Left renal cortex interstitium (tissue), 4 donors: ENCODE measurements at regions not wholly inside any gene's neighbourhood (a gene's known extent, or its start where the extent isn't known, plus 50 kb on each side); places are given as distances from the start of the nearest gene placed in this dataset.

Source experiments
- DNase-seq, 4 donors: peaks; one replicate each; pipeline ENCODE4 v3.0.0-alpha.2; 2013; ENCODE audit warnings: low read depth in 4 of 4, low spot score in 2 of 4, missing footprints in 1 of 4

DNA sequence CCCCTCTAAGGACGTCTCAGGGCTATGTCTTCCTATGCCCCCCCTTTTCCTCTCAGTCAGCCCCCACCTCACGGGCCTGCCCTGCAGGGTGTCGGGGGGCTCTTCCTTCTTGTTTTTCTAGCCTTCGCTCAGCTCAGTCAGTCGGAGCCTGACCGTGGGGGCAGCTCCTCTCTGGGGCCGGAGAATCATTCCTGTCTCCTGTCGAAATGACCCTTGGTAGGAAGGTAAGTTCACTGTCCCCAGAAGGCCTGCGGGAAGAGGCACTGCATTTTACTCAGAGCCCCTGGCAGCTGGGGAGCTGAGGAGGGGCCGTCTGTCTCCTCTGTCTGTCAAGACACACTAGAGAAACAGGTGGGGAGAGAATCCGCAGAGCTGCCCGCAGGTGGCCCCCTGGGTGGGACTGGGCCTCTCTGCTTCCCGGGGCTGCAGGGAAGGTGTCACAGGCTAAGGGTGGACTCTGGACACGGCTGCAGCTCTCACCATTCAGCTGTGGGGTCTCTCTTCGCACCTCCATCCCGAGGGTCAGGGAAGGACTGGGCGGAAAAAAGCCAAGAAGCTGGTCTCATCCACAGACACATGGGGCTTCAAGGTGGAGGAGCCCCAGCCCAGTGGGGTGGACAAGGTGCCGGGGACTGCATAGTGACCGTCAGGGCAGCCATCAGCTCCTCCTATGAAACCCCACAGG is 112.8 kb upstream of the TNRC6C start:
- DNase-seq: no peak

DNA sequence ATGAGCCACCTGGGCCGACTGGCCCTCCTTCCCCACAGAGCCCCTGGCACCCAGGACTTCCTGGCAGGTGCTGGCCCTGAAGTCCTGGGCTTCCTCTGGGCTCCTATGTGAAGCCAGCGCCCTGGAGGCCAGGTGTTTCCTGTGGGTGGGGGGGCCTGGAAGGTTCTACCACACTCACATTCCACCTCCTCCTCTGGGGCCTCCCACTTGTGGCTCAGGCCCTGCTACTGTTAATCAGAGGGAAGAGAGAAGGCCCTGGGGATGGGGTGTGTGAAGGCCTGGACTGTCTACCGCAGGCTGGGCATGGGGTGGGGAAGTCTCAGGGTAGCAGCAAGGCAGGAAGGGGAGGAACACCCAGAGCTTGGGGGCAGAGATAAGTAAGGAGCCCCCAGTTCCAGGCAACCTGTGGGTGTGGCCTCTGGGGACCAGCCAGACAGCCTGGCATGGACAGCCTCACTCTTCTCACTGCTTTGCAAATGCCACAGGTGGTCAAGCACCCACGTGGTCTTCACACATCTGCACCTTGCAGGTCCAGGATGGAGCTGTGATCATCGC is 111.9 kb upstream of the TNRC6C start:
- DNase-seq: no peak

DNA sequence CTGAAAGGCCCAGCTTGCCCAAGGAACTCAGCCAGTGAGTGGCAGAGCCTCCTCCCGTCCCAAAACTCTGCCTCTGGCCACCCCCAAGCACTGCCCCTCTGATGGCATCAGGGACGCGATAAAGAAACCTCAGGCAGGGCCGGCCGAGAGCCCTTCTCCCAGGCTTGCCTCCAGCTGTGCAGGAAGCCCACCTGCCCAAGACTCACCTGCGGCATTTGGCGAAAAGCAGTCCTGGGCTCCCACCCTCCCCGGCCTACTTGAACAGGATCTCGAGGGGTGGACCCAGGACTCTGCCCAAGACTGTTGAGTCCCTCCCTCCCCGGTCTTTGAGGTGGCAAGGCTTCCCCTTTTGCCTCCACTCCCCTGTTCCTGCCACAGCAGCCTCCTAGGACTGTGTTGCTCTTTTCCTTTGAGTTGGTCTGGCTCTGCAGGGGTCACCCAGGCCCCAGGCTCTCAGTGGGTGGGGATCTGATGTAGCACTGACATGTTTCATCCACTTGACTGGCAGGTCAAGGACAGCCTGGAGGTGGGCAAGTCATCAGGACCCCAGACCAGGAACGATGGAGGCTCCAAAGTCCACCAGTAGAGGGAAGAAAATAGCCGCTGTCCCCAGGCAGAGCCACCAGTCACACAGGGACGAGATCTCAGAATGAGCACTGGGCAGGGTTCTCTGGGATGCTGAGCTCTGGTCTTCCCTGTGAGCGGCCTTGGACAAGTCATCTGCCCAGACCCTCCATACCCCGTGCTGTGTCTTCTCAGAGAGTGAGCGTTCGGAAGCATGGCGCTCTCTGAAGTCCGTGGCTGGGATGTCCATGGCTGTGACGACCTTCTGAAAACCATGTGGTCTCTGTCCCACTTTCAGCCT is 111.0 kb upstream of the TNRC6C start:
- DNase-seq: no peak

DNA sequence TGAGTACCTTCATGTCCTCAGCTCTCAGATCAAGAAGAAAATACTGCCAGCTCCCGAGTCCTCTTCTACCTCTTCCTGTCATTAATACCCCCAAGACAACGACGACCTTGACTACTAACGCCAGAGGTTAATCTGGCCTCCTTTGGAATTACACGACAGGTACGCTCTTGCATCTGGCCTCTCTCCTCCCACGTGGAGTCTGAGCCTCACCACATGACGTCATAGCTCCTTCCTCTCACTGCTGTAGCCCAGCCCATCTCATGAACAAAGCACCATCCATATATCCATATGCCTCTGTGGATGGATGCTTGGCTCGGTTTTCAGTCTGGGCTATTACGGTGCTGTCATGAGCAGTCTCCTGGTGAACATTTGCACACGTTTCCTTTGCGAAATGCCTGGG is 110.2 kb upstream of the TNRC6C start:
- no peak for DNase-seq

DNA sequence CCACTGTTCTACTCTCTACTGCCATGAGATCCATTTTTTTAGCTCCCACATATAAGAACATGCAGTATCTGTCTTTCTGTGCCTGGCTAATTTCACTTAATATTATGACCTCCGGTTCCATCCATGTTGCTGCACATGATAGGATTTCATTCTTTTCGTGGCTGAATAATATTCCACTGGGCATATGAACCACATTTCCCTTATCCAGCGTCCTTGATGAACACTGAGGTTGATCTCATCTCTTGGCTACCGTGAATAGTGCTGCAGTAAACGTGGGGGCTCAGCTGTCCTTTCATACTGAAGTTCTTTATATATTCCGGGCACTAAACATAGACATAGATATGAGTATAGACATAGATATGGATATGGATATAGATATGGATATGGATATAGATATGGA is 109.3 kb upstream of the TNRC6C start:
- no peak for DNase-seq

DNA sequence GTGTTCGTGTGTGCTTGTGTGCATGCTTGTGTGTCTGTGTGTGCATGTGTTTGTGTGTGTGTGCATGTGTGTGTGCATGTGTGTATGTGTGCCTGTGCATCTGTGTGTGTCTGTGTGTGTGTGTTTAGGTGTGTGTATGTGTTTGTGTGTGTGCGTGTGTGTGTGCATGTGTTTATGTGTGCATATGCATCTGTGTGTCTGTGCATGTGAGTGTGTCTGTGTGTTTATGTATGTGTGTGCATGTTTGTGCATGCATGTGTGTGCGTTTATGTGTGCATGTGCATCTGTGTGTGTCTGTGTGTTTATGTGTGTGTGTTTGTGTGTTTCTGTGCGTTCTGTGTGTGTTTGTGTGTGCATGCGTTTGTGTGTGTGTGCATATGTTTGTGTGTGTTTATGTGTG is 106.6 kb upstream of the TNRC6C start:
- no peak for DNase-seq

DNA sequence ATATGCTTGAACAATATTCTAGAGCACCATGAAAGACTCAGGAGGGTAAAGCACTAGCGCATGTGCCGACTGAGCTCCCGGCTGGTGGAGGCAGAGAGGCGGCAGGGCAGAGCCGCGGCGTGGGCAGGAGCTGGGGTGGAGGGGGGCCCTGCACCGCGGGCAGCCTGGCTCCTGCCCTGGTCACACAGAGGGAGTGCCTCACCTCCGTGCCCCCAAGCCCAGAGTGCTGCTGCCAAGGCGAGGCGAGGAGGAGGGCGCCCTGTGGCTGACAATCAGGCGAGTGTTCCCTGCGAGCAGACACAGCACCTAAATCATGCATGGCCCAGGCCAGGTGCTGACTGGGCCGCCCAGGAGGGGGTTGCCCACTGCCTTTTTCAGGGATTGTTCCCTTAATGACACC is 105.8 kb upstream of the TNRC6C start:
- no peak for DNase-seq

DNA sequence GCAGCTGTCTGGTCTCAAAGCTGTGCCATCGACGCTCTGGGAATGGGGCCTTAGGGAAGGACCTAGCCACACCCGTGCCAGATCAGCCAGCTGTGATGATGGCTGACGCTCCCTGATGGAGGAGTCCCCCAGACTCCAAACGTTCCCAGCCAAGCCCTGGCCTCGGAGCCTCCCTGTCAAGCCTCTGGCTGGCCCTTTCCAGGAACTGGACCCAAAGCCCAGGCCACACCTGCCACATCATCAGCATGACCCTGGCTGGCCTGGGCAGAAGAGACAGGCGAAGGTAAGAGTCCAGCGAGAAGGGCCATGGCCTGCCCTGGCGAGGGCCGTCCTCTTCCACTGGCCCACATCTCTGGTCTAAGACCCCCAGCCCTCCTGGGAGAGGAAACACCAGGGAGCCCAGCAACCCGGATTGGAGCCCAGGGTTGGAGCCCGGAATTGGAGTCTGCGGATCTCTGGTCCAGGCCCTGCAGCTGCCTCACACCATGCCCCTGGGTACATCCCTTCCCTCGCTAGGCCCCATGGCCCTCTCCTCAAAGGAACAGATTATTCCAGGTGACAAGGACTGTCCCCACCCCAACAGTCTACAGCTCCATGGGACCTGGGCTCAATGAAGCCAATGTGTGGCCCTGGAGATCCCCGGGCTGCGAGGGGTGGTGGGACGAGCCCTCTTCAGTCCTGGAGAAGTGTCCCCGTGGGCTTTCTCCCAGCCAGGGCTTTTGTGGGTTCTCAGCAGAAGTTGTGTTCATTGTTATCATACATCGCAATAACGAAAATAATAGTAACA is 105.1 kb upstream of the TNRC6C start:
- no peak for DNase-seq

DNA sequence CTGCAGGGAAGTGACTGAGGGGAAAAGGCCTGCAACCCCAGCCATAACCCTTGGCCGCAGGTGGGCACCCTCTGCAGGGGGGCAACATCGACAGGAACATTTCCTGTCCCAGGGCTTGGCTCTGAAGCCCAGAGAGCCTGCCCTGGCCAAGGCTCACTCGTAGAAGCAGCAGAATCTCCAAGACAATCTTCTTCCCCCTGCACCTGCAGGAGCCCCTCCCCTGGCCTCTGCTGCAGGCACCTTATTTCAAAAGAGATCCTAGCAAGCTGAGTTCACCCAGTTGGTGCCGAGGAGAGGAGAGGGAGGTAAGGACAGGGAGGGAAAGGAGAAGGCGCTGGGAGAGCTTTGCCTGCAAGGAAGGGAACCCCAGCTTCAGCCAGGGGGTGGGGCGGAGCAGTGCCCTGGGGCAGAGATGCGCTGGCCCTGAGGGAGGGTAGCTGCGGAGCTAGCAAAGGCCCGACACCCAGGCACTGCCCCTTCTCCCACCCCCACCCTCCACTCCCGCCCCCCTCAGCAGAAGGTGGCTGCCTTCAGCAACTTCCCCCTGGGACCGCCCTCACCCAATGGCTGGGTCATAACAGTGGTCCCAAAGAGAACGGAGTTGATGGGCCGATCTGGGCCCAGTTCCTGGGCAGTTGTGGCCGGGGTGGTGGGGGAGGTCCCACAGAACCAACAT is 104.3 kb upstream of the TNRC6C start:
- DNase-seq: no peak

DNA sequence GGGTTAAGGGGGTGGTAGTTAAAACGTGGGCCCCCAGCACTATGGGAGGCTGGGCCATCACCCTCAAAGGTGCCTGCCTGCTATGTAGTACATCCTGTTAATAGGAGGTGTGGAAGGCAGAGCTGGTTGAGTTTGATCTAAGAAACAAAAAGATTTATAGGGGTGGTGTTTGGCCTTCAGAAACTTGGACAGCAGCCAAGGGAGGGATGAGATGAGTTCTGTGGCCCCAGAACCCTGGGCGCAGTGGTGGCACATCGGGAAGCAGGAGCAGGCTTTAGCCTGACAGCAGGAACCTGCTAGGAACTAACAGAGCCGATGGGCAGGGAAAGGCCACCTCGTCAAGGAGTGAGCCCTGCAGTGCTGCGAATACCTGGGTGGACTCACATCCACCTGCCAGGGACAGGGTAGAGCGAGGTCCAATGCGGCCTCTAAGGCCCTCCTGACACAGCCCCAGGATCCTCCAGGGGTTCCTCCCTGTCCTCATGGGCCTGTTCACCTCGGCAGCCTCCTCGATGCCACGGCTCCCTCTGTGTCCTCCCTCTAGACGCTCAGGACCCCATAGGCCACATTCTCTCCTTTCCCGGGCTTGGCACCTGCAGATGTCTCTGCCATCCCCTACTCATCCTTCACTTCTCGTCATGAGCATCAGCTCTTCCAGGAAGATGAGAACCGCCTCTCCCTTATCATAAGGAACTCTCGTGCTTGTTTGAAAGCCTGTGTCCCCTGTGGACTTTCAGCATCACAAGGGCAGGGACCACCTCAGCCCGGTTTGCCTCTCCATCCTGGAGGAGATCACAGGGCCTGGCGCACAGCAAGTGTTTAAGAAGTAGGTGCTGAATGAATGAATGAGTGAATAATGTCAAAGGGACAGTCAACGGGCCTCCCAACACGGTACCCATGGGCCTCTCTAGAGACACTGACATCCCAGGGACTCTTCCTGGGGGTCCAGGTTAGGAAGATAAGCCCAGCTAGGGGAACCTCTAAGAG is 103.5 kb upstream of the TNRC6C start:
- DNase-seq: no peak

DNA sequence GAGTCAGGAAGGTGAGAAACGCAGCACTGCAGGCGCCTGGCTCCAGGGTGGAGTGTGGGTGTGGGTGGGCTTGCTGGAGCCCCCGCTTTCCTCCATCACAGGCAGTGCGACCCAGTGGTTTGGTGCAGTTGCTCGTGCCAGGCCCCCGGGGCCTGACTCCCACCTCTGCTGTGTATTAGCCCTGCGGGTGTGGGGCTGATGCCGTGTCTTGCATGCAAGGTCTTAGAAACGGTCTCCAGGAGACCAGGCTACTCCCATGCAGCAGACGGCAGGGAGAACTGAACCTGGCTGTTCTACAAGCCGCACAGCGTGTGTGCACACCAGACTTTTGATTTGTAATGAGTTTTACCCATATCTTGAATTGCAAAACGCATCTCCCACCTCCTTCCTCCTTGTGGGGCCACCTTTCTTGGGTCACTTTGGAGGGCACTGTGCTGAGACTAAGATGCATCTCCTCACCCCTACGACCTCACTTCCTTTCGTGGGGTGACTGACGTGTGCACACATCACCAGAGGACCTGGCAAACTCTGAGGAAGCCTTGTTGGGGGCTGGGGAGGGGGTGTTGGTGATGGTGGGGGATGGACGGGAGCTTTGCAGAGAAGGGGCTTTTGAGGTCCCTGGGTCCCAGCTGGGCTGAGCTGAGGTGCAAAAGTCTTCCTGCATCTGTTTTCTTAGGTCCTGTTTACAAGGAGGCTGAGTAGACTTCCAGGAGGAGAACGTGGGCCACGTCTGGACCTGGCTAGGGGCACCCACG is 101.8 kb upstream of the TNRC6C start:
- no peak for DNase-seq

DNA sequence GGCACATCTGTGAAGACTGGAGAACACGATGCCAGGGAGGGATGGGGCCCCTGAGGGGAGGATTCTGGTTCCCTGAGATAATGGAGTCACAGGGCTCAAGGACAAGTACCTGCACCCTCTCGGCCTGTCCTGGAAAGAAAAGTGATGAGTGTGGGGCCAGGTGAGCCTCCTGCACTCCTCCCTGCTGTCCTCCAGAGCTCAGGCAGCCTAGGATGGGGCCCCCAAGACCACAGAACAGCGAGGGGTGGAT is 101.3 kb upstream of the TNRC6C start:
- DNase-seq: no peak

DNA sequence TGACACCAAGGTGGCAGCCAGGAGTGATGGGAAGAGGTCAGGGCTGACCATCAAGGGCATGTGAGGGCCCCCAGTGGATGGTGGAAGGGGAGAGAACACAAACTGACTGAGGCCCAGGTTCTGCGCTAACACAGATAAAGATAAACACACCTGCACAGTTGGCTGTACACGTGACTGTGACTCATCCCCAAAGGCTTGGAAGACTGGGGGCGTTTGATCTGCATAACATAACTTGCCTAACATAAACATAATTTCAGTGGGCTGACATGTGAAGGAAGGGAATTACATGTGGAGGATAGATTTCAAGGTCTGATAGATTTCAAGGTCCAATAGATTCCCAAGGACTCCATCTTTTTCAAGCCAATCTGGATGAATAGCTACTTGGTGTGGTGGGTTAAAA is 100.9 kb upstream of the TNRC6C start:
- no peak for DNase-seq

DNA sequence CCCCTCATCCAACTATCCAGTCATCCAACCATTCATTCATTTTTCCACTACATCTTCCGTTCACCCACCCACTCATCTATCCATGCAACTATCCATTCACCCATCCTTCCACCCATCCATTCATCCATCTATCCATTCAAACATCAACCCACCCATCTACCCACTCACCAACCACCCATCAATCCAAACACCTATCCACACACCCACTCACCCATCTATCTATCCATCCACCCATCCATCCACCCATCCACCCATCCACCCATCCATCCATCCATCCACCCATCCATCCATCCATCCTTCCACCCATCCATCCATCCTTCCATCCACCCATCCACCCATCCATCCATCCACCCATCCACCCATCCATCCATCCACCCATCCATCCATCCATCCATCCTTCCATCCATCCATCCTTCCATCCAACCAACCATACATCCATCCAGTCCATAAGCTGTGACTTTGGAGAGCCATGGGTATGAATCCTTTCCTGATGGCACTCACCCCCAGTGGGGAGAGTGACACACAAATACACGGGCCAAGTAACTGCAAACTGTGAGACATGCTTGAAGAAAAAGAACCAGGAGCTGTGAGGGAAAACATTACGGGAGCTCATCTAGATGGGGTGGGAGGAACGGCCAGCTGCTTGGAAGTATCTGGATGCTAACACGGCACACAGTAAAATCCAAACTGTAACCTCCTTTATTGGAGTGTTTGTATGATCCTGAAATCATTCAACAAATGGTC is 100.0 kb upstream of the TNRC6C start:
- no peak for DNase-seq

DNA sequence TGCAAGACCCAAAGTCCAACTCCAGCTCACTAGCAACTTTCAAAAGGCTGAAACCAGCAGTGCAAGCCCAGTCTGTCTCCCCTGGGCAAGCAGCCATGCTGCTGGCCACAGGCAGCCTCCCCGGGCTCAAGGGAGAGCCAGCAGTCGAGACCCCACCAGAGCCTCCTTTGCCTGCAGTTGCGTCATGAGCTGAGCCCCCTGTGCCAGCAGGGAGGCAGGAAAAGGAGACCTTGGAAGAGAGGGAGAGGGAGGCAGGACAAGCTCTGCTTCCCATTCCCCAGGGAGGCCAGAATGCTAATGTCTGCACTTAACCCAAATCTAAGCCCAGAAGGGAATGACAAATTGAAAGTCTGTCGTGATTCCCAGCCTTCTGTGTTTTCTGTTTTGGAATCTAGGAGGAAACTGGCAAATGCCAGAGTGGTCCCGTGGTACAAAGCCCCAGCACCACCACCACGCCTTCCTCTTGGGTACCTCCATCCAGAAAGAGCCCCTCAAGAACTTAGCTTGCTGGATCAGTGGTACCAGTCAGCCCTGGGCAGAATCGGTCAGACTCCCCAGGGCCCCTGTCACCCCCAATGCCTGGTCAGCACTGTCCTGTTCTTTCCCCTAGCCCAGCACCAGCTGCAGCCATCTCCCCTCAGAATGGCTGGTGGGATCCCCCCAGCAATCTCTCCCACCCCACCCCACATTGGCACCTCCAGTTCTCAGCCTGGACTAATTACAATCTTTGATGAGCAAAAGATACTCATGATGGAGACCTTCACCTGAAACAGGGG is 99.3 kb upstream of the TNRC6C start:
- no peak for DNase-seq

DNA sequence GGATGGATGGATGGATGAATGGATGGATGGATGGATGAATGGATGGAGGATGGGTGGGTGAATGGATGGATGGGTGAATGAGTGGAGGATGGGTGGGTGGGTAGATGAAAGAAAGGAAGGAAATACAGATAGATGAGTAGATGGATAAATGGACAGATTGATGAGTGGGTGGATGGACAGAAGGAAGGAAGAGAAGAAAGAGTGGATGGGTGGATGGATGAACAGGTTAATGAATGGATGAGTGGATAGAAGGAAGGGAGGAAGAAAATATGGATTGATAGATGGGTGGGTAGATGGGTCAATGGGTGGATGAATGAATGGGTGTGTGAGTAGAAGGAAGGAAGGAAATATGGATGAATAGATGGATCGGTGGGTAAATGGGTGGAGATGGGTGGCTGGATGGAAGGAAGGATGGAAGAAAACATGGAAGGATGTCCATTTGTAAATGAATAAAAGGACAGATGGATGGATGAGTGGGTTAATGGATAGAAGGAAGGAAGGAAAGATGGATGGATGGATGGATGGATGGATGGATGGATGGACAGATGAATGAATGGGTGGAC is 97.3 kb upstream of the TNRC6C start:
- DNase-seq: no peak

DNA sequence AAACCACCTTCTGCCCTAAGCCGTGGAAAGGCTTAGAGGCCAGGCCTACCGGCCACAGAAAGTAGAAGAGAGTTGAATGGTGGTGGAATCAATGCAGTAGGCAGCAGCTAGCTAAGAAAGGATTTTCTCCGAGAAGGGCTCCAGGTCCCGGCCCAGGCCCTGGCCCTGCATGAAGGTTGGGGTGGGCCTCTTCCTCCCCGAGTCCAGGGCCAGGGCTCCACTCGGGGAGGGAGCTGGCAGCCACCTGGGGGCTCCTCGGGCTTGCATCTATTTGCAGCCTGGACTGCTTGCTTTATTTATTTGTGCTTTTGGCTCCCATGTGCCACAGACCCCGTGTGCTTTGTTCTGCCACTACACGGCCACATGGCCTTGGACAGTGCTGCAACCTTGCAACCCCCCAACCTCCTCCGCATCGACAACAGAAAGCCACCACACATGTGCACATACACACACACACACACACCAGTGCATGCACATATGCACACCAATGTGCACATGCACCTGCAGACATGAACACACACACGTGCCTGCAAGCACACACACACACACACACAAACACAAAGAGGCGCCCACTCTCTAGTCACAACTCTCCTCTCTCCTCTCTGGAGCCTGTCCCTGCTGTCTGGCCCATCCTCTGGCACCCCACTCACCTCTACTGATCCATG is 96.4 kb upstream of the TNRC6C start:
- no peak for DNase-seq
